Endodermal cell (in vitro differentiated cells): ENCODE measurements at regions not wholly inside any gene's neighbourhood (a gene's known extent, or its start where the extent isn't known, plus 50 kb on each side); places are given as distances from the start of the nearest gene placed in this dataset.

Source experiments
- DNase-seq: peaks from one replicate; pipeline ENCODE4 v3.0.0-alpha.2; 2017
- H3K27ac ChIP-seq: 2 replicates; pipeline ENCODE4 v1.5.1; 2013; ENCODE audit warnings: mild to moderate bottlenecking, low read depth, low read length, moderate library complexity
- H3K27me3 ChIP-seq: 2 replicates; pipeline ENCODE4 v1.6.1; 2013; ENCODE audit warnings: mild to moderate bottlenecking, low read length, moderate library complexity; ENCODE audit not compliant: insufficient read depth, control insufficient read depth, poor library complexity, severe bottlenecking
- H3K36me3 ChIP-seq: 2 replicates; pipeline ENCODE4 v1.7.0; 2013; ENCODE audit warnings: mild to moderate bottlenecking, low read length, moderate library complexity; ENCODE audit not compliant: control insufficient read depth, insufficient read depth
- H3K4me1 ChIP-seq: one replicate; pipeline ENCODE4 v1.7.0; 2013; ENCODE audit warnings: low read length; ENCODE audit not compliant: control insufficient read depth, insufficient read depth
- H3K4me3 ChIP-seq: 2 replicates; pipeline ENCODE4 v1.5.1; 2013; ENCODE audit warnings: mild to moderate bottlenecking, low read length, moderate library complexity
- H3K9ac ChIP-seq: 2 replicates; pipeline ENCODE4 v1.6.1; 2013; ENCODE audit warnings: mild to moderate bottlenecking, low read length, moderate library complexity; ENCODE audit not compliant: poor library complexity, severe bottlenecking; ENCODE audit errors: extremely low read depth
- H3K9me3 ChIP-seq: 2 replicates; pipeline ENCODE4 v1.6.1; 2013; ENCODE audit warnings: mild to moderate bottlenecking, low read length, moderate library complexity; ENCODE audit not compliant: control insufficient read depth
- H3K27ac Mint-ChIP-seq: 2 replicates; pipeline ENCODE4 v1.8.0; 2020; ENCODE audit warnings: mixed read lengths
- H3K27me3 Mint-ChIP-seq: 2 replicates; pipeline ENCODE4 v1.8.0; 2021; ENCODE audit warnings: mild to moderate bottlenecking, mixed read lengths; ENCODE audit not compliant: insufficient read depth
- H3K36me3 Mint-ChIP-seq: 2 replicates; pipeline ENCODE4 v1.8.0; 2020; ENCODE audit warnings: low read depth, mixed read lengths
- H3K4me1 Mint-ChIP-seq: 2 replicates; pipeline ENCODE4 v1.8.0; 2020; ENCODE audit warnings: mixed read lengths
- H3K4me3 Mint-ChIP-seq: 2 replicates; pipeline ENCODE4 v1.8.0; 2020; ENCODE audit warnings: mild to moderate bottlenecking, moderate library complexity, mixed read lengths
- H3K9me3 Mint-ChIP-seq: 2 replicates; pipeline ENCODE4 v1.8.0; 2020; ENCODE audit warnings: mild to moderate bottlenecking, mixed read lengths
- WGBS, 2 experiments: methylation state at CpG; one replicate each; pipeline versions ENCODE4 v1.1.5 to v1.1.7; 2013; ENCODE audit warnings: missing lambda C conversion rate in 2 of 2, mixed read lengths in 1 of 2; ENCODE audit not compliant: insufficient coverage in 1 of 2, insufficient read length in 1 of 2; 5-methylcytosine and 5-hydroxymethylcytosine counted together
- TF ChIP-seq, protein P1 (sequence below): fragments of 200-600 bp; sonication (generic); conservative IDR thresholded peaks from 2 replicates; pipeline ENCODE4 v1.5.0; 2021; ENCODE audit warnings: antibody characterized with exemption, mild to moderate bottlenecking

DNA sequence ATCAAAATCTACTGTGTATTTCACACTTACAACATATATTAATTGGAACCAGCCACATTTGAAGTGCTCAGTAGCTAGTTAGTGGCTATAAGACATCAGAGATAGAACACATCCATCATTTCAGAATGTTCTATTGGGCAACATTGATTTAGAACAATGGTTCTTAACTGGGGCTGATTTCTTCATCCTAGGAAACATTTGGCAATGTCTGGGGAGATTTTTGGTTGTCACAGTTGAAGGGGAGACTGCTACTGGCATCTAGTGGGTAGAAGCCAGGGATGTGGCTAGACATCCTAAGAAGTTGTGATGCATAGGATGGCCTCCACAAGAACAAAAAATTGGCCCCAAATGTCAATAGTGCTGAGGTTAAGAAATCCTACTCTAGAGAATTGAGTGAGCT, 132.5 kb downstream of the OLIG3 start:
- no peaks in the 10 kb centered on the region for H3K9me3 ChIP-seq
- Mint-ChIP-seq H3K4me1 (peaks cover 3% of the 10 kb centered on the region), H3K4me3 (no peak overlapping the region), H3K36me3 (no peaks in the 10 kb centered on the region), H3K27me3 (peaks cover 2% of the 10 kb centered on the region), H3K27ac (no peak overlapping the region), H3K9me3 (no peaks in the 10 kb centered on the region)
- H3K4me3 ChIP-seq: no peak overlapping the region
- H3K27ac ChIP-seq: no peak overlapping the region
- H3K36me3 ChIP-seq: no peaks in the 10 kb centered on the region
- no peak for DNase-seq
- no peak overlapping the region for H3K9ac ChIP-seq
- TF ChIP-seq, protein P1, sequence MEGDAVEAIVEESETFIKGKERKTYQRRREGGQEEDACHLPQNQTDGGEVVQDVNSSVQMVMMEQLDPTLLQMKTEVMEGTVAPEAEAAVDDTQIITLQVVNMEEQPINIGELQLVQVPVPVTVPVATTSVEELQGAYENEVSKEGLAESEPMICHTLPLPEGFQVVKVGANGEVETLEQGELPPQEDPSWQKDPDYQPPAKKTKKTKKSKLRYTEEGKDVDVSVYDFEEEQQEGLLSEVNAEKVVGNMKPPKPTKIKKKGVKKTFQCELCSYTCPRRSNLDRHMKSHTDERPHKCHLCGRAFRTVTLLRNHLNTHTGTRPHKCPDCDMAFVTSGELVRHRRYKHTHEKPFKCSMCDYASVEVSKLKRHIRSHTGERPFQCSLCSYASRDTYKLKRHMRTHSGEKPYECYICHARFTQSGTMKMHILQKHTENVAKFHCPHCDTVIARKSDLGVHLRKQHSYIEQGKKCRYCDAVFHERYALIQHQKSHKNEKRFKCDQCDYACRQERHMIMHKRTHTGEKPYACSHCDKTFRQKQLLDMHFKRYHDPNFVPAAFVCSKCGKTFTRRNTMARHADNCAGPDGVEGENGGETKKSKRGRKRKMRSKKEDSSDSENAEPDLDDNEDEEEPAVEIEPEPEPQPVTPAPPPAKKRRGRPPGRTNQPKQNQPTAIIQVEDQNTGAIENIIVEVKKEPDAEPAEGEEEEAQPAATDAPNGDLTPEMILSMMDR: no peak
- no peaks in the 10 kb centered on the region for H3K27me3 ChIP-seq
- no peaks in the 10 kb centered on the region for H3K4me1 ChIP-seq

DNA sequence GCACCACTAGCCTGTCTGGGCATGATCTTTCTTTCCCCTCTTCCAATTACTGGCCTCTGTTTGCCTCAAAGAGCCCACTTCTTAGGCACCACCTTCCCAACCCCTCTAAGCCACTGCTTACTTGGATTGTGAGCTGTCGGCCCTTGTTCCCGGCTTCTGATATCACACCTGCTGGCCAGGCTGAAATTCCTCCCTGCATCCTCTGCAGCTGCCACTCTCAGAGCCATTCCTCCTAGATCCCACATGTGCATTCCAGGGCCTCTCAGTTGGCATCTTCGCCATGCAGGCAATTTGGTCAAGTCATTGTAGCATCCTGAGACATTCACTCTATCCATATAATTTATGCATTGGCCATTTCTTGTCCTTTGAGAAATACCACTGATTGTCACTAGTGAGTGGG, 135.9 kb downstream of the OLIG3 start:
- no peak overlapping the region for H3K9ac ChIP-seq
- no peaks in the 10 kb centered on the region for H3K9me3 Mint-ChIP-seq
- no peak overlapping the region for H3K27ac ChIP-seq
- H3K27me3 ChIP-seq: no peaks in the 10 kb centered on the region
- no peak overlapping the region for H3K4me3 Mint-ChIP-seq
- WGBS, 2 experiments: 50 to 78% methylated on average over 2 to 3 of the region's 3 CpGs
- peaks cover 2% of the 10 kb centered on the region for H3K27me3 Mint-ChIP-seq
- H3K4me3 ChIP-seq: no peak overlapping the region
- peaks cover 3% of the 10 kb centered on the region for H3K4me1 Mint-ChIP-seq
- TF ChIP-seq, protein P1: peak; percentile 12
- H3K9me3 ChIP-seq: no peaks in the 10 kb centered on the region
- DNase-seq: peak; percentile 75
- no peaks in the 10 kb centered on the region for H3K36me3 Mint-ChIP-seq
- H3K27ac Mint-ChIP-seq: no peak overlapping the region
- H3K36me3 ChIP-seq: no peaks in the 10 kb centered on the region
- no peaks in the 10 kb centered on the region for H3K4me1 ChIP-seq

DNA sequence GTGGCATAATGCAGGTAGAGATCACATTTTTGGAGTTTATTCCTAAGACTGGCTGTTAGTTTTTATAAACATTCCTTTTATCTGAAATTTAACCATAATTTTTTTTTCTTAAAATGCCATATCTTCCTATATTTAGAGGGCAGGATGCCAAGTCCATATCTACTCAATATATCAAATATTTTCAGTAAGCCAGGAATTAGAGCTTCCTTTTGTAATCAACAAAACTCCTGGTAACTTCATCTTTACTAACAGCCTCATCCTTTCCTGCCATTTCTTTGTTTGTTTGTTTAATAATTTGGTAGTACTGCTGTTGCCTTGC, 136.3 kb downstream of the OLIG3 start:
- no peaks in the 10 kb centered on the region for H3K36me3 ChIP-seq
- no peaks in the 10 kb centered on the region for H3K4me1 ChIP-seq
- Mint-ChIP-seq H3K36me3 (no peaks in the 10 kb centered on the region), H3K27ac (no peak overlapping the region), H3K9me3 (no peaks in the 10 kb centered on the region), H3K27me3 (peaks cover 2% of the 10 kb centered on the region), H3K4me3 (no peak overlapping the region), H3K4me1 (peaks cover 3% of the 10 kb centered on the region)
- no peaks in the 10 kb centered on the region for H3K27me3 ChIP-seq
- H3K9me3 ChIP-seq: no peaks in the 10 kb centered on the region
- no peak overlapping the region for H3K9ac ChIP-seq
- DNase-seq: no peak
- H3K27ac ChIP-seq: no peak overlapping the region
- H3K4me3 ChIP-seq: no peak overlapping the region
- TF ChIP-seq, protein P1: no peak
